SK-N-SH treated with all-trans-retinoic acid at 6 μM for 48 hours (cell line): ENCODE measurements at regions not wholly inside any gene's neighbourhood (a gene's known extent, or its start where the extent isn't known, plus 50 kb on each side); places are given as distances from the start of the nearest gene placed in this dataset.

Experiments
- ATAC-seq: fragments of 200-7000 bp; cut with Tn5 transposase; 3 replicates; pipeline ENCODE4 v1.9.1; 2020; ENCODE audit warnings: mild to moderate bottlenecking, moderate library complexity
- ARNTL ChIP-seq: fragments of 450-650 bp; formaldehyde crosslinking; IDR thresholded peaks from 2 replicates; pipeline ENCODE4 v1.5.0; 2020; ENCODE audit warnings: low read depth, mild to moderate bottlenecking, moderate library complexity, borderline replicate concordance
- BACH2 ChIP-seq: fragments of 250-450 bp; sonication (Bioruptor Pico); IDR thresholded peaks from 2 replicates; pipeline ENCODE4 v1.9.0; 2021; ENCODE audit warnings: mild to moderate bottlenecking, borderline replicate concordance
- CSDC2 ChIP-seq: fragments of 250-450 bp; sonication (Bioruptor Pico); IDR thresholded peaks from 2 replicates; pipeline ENCODE4 v1.5.0; 2020; ENCODE audit warnings: mild to moderate bottlenecking, moderate library complexity
- ESRRG ChIP-seq: fragments of 250-450 bp; sonication (Bioruptor Pico); IDR thresholded peaks from 2 replicates; pipeline ENCODE4 v1.6.1; 2021; ENCODE audit warnings: mild to moderate bottlenecking
- GLIS3 ChIP-seq: fragments of 250-450 bp; sonication (Bioruptor Pico); IDR thresholded peaks from 2 replicates; pipeline ENCODE4 v1.5.0; 2020; ENCODE audit warnings: mild to moderate bottlenecking, moderate library complexity
- ISL1 ChIP-seq: fragments of 250-450 bp; sonication (Bioruptor Pico); IDR thresholded peaks from 2 replicates; pipeline ENCODE4 v2.1.2; 2022; ENCODE audit warnings: mild to moderate bottlenecking, moderate library complexity
- OSR1 ChIP-seq: fragments of 250-450 bp; sonication (Bioruptor Pico); IDR thresholded peaks from 2 replicates; pipeline ENCODE4 v1.8.0; 2022; ENCODE audit warnings: moderate library complexity, mild to moderate bottlenecking, inconsistent platforms
- PPARA ChIP-seq: fragments of 250-450 bp; sonication (Bioruptor Pico); IDR thresholded peaks from 2 replicates; pipeline ENCODE4 v1.5.0; 2020; ENCODE audit warnings: mild to moderate bottlenecking, borderline replicate concordance
- SNAI2 ChIP-seq: fragments of 250-450 bp; sonication (Bioruptor Pico); IDR thresholded peaks from 2 replicates; pipeline ENCODE4 v1.5.0; 2020; ENCODE audit warnings: mild to moderate bottlenecking, moderate library complexity
- TCF4 ChIP-seq: fragments of 250-450 bp; sonication (Bioruptor Pico); IDR thresholded peaks from 2 replicates; pipeline ENCODE4 v1.8.0; 2021; ENCODE audit warnings: mild to moderate bottlenecking, moderate library complexity, borderline replicate concordance
- TOX ChIP-seq: fragments of 250-450 bp; sonication (Bioruptor Pico); IDR thresholded peaks from 2 replicates; pipeline ENCODE4 v1.8.0; 2021; ENCODE audit warnings: mild to moderate bottlenecking, moderate library complexity, borderline replicate concordance
- ZC3H10 ChIP-seq: fragments of 250-450 bp; sonication (Bioruptor Pico); IDR thresholded peaks from 2 replicates; pipeline ENCODE4 v1.5.1; 2021; ENCODE audit warnings: mild to moderate bottlenecking, moderate library complexity
- ZFP3 ChIP-seq: fragments of 250-450 bp; sonication (Bioruptor Pico); IDR thresholded peaks from 2 replicates; pipeline ENCODE4 v1.5.0; 2020; ENCODE audit warnings: mild to moderate bottlenecking, moderate library complexity
- ZFP30 ChIP-seq: fragments of 450-650 bp; formaldehyde crosslinking; IDR thresholded peaks from 2 replicates; pipeline ENCODE4 v1.5.0; 2022; ENCODE audit warnings: mild to moderate bottlenecking, moderate library complexity
- ZNF565 ChIP-seq: fragments of 450-650 bp; formaldehyde crosslinking; conservative IDR thresholded peaks from 2 replicates; pipeline ENCODE4 v1.5.0; 2020; ENCODE audit warnings: low read depth, mild to moderate bottlenecking, moderate library complexity
- ZNF70 ChIP-seq: fragments of 450-650 bp; formaldehyde crosslinking; IDR thresholded peaks from 2 replicates; pipeline ENCODE4 v1.5.0; 2020; ENCODE audit warnings: mild to moderate bottlenecking, moderate library complexity
- ZNF8 ChIP-seq: fragments of 450-650 bp; formaldehyde crosslinking; IDR thresholded peaks from 2 replicates; pipeline ENCODE4 v1.5.0; 2020; ENCODE audit warnings: mild to moderate bottlenecking, moderate library complexity
- TF ChIP-seq, protein P1 (sequence below): fragments of 250-450 bp; sonication (Bioruptor Pico); IDR thresholded peaks from 2 replicates; pipeline ENCODE4 v1.8.0; 2020; ENCODE audit warnings: mild to moderate bottlenecking, moderate library complexity, borderline replicate concordance
- TF ChIP-seq, protein P2 (sequence below): fragments of 250-450 bp; sonication (Bioruptor Pico); IDR thresholded peaks from 2 replicates; pipeline ENCODE4 v1.5.0; 2020; ENCODE audit warnings: mild to moderate bottlenecking, moderate library complexity
- TF ChIP-seq, protein P3 (sequence below): fragments of 250-450 bp; sonication (Bioruptor Pico); IDR thresholded peaks from 2 replicates; pipeline ENCODE4 v1.5.1; 2020; ENCODE audit warnings: low read depth, mild to moderate bottlenecking, moderate library complexity
- TF ChIP-seq, protein P4 (sequence below): fragments of 250-450 bp; sonication (Bioruptor Pico); IDR thresholded peaks from 2 replicates; pipeline ENCODE4 v1.5.1; 2021; ENCODE audit warnings: mild to moderate bottlenecking, moderate library complexity
- TF ChIP-seq, protein P5 (sequence below): fragments of 250-450 bp; sonication (Bioruptor Pico); IDR thresholded peaks from 2 replicates; pipeline ENCODE4 v1.8.0; 2021; ENCODE audit warnings: low read depth, mild to moderate bottlenecking, moderate library complexity, borderline replicate concordance

DNA sequence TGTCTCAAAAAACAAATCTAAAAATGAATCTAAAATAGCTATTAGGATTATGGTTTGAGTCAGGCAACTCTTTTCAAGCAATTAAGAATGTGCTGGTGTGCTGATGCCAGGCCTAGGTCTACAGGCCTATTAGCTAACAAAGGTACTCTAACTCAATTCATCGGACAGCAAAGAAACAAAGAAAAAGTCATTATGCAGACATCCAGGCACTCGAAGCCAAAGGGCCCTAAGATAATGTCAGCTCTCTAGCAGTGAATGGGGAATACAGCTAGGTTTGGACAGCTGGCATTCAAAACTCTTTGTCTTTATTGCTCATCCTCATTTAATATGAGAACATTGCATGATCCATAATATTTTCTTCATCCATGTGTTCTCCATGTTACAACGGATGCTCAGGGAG is 108.5 kb downstream of the TMEM114 start:
- TF ChIP-seq, protein P1, sequence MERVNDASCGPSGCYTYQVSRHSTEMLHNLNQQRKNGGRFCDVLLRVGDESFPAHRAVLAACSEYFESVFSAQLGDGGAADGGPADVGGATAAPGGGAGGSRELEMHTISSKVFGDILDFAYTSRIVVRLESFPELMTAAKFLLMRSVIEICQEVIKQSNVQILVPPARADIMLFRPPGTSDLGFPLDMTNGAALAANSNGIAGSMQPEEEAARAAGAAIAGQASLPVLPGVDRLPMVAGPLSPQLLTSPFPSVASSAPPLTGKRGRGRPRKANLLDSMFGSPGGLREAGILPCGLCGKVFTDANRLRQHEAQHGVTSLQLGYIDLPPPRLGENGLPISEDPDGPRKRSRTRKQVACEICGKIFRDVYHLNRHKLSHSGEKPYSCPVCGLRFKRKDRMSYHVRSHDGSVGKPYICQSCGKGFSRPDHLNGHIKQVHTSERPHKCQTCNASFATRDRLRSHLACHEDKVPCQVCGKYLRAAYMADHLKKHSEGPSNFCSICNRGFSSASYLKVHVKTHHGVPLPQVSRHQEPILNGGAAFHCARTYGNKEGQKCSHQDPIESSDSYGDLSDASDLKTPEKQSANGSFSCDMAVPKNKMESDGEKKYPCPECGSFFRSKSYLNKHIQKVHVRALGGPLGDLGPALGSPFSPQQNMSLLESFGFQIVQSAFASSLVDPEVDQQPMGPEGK: no peak
- TF ChIP-seq, protein P2, sequence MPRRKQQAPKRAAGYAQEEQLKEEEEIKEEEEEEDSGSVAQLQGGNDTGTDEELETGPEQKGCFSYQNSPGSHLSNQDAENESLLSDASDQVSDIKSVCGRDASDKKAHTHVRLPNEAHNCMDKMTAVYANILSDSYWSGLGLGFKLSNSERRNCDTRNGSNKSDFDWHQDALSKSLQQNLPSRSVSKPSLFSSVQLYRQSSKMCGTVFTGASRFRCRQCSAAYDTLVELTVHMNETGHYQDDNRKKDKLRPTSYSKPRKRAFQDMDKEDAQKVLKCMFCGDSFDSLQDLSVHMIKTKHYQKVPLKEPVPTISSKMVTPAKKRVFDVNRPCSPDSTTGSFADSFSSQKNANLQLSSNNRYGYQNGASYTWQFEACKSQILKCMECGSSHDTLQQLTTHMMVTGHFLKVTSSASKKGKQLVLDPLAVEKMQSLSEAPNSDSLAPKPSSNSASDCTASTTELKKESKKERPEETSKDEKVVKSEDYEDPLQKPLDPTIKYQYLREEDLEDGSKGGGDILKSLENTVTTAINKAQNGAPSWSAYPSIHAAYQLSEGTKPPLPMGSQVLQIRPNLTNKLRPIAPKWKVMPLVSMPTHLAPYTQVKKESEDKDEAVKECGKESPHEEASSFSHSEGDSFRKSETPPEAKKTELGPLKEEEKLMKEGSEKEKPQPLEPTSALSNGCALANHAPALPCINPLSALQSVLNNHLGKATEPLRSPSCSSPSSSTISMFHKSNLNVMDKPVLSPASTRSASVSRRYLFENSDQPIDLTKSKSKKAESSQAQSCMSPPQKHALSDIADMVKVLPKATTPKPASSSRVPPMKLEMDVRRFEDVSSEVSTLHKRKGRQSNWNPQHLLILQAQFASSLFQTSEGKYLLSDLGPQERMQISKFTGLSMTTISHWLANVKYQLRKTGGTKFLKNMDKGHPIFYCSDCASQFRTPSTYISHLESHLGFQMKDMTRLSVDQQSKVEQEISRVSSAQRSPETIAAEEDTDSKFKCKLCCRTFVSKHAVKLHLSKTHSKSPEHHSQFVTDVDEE (CRISPR knock-in tag): no peak
- TF ChIP-seq ARNTL (CRISPR knock-in tag) (no peak), ZNF8 (CRISPR knock-in tag) (no peak), OSR1 (CRISPR knock-in tag) (no peak), BACH2 (no peak), GLIS3 (no peak), ESRRG (CRISPR knock-in tag) (no peak), CSDC2 (CRISPR knock-in tag) (no peak), TCF4 (CRISPR knock-in tag) (no peak), PPARA (CRISPR knock-in tag) (no peak), ZNF565 (CRISPR knock-in tag) (no peak), ZFP30 (no peak), ZC3H10 (no peak), SNAI2 (CRISPR knock-in tag) (no peak)
- TF ChIP-seq, protein P3, sequence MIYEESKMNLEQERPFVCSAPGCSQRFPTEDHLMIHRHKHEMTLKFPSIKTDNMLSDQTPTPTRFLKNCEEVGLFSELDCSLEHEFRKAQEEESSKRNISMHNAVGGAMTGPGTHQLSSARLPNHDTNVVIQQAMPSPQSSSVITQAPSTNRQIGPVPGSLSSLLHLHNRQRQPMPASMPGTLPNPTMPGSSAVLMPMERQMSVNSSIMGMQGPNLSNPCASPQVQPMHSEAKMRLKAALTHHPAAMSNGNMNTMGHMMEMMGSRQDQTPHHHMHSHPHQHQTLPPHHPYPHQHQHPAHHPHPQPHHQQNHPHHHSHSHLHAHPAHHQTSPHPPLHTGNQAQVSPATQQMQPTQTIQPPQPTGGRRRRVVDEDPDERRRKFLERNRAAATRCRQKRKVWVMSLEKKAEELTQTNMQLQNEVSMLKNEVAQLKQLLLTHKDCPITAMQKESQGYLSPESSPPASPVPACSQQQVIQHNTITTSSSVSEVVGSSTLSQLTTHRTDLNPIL (CRISPR knock-in tag): no peak
- TF ChIP-seq, protein P4, sequence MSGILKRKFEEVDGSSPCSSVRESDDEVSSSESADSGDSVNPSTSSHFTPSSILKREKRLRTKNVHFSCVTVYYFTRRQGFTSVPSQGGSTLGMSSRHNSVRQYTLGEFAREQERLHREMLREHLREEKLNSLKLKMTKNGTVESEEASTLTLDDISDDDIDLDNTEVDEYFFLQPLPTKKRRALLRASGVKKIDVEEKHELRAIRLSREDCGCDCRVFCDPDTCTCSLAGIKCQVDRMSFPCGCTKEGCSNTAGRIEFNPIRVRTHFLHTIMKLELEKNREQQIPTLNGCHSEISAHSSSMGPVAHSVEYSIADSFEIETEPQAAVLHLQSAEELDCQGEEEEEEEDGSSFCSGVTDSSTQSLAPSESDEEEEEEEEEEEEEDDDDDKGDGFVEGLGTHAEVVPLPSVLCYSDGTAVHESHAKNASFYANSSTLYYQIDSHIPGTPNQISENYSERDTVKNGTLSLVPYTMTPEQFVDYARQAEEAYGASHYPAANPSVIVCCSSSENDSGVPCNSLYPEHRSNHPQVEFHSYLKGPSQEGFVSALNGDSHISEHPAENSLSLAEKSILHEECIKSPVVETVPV (CRISPR knock-in tag): no peak
- ATAC-seq: no peak

DNA sequence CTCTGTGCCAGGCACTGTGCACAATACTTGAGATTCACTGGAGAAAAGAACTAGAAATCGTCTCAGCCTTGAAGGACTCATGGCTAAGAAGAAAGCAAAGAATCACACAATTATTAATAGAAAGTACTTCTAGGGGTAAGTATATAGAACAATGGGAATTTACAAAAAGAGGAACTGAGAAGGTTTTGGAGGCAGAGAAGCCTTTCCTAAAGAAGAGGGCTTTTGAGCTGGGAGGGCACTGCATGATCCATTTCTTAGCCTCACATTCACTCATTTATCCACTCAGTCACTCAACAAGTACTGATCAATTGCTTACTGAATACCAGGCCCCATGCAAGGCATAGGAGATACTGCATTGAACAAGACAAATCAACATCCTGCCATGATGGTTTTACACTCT is 113.5 kb downstream of the TMEM114 start:
- TF ChIP-seq CSDC2 (CRISPR knock-in tag) (no peak), TCF4 (CRISPR knock-in tag) (no peak), ZNF70 (CRISPR knock-in tag) (no peak), TOX (CRISPR knock-in tag) (no peak), ISL1 (CRISPR knock-in tag) (no peak), GLIS3 (no peak), ZFP3 (CRISPR knock-in tag) (no peak), ARNTL (CRISPR knock-in tag) (no peak), SNAI2 (CRISPR knock-in tag) (no peak), ZNF8 (CRISPR knock-in tag) (no peak), ZFP30 (no peak), BACH2 (no peak), ESRRG (CRISPR knock-in tag) (no peak), OSR1 (CRISPR knock-in tag) (no peak), ZC3H10 (no peak), ZNF565 (CRISPR knock-in tag) (no peak)
- TF ChIP-seq, protein P1: no peak
- TF ChIP-seq, protein P2 (CRISPR knock-in tag): no peak
- TF ChIP-seq, protein P3 (CRISPR knock-in tag): no peak
- TF ChIP-seq, protein P5, sequence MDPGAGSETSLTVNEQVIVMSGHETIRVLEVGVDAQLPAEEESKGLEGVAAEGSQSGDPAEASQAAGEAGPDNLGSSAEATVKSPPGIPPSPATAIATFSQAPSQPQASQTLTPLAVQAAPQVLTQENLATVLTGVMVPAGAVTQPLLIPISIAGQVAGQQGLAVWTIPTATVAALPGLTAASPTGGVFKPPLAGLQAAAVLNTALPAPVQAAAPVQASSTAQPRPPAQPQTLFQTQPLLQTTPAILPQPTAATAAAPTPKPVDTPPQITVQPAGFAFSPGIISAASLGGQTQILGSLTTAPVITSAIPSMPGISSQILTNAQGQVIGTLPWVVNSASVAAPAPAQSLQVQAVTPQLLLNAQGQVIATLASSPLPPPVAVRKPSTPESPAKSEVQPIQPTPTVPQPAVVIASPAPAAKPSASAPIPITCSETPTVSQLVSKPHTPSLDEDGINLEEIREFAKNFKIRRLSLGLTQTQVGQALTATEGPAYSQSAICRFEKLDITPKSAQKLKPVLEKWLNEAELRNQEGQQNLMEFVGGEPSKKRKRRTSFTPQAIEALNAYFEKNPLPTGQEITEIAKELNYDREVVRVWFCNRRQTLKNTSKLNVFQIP (CRISPR knock-in tag): no peak
- ATAC-seq: no peak
